ENCODE measurements at regions not wholly inside any gene's neighbourhood (a gene's known extent, or its start where the extent isn't known, plus 50 kb on each side); places are given as distances from the start of the nearest gene placed in this dataset.
A peak's percentile ranks its signal among the peaks of the same experiment; 100 is the strongest.
"Not testable (repeated sequence)": the region's sequence is repeated elsewhere in the genome, so short reads cannot be mapped to it uniquely, and the experiment has no call there.

GRCh38 chr7:115825456-115826115, 205.0 kb downstream of the TFEC start:
- DNase-seq (no peak), ATAC-seq (replicated peaks in 1 of 2) (no peak)
- Mint-ChIP-seq H3K27me3 (ENCODE audit: low read depth) (no peaks in the 10 kb centered on the region), H3K4me1 (ENCODE audit: low read depth) (no peaks in the 10 kb centered on the region), H3K4me3 (no peak overlapping the region), H3K9me3 (no peaks in the 10 kb centered on the region), H3K27ac (no peak overlapping the region), H3K36me3 (ENCODE audit: insufficient read depth in 2 of 2) (no peaks in the 10 kb centered on the region)

DNA sequence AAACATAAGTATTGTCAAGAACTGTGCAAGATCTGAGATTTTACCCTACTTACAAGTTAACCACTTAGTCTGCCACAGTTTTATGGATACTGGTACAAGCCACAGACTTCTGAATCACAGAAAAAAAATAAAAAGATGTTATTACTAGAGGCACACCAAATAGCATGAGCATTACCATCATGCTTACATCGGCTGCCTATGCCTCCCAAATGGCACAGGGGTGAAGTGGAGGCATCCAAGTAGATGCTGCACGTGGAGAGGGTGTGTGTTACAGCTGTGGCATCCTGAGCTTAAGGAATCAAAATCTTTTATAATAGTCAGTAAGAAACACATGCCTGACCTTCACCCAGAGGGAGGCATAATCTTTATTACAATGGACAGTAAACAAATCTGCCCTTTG, 207.8 kb downstream of the TFEC start:
- H3K27ac Mint-ChIP-seq, result no peak overlapping the region
- peak in 1 of 2 donors; percentile 13 for ATAC-seq (replicated peaks in 1 of 2)
- H3K4me1 Mint-ChIP-seq (ENCODE audit: low read depth), result no peaks in the 10 kb centered on the region
- no peaks in the 10 kb centered on the region for H3K9me3 Mint-ChIP-seq
- DNase-seq, result no peak
- H3K27me3 Mint-ChIP-seq (ENCODE audit: low read depth), result no peaks in the 10 kb centered on the region
- no peaks in the 10 kb centered on the region for H3K36me3 Mint-ChIP-seq (ENCODE audit: insufficient read depth in 2 of 2)
- no peak overlapping the region for H3K4me3 Mint-ChIP-seq

GRCh38 chr7:115822380-115822779, 208.2 kb downstream of the TFEC start:
- DNase-seq (no peak), ATAC-seq (replicated peaks in 1 of 2) (peak in 1 of 2 donors; percentile 68)
- Mint-ChIP-seq H3K27ac (peak overlapping the region; percentile 74), H3K4me3 (no peak overlapping the region), H3K4me1 (ENCODE audit: low read depth) (no peaks in the 10 kb centered on the region), H3K36me3 (ENCODE audit: insufficient read depth in 2 of 2) (no peaks in the 10 kb centered on the region), H3K27me3 (ENCODE audit: low read depth) (no peaks in the 10 kb centered on the region), H3K9me3 (no peaks in the 10 kb centered on the region)

DNA sequence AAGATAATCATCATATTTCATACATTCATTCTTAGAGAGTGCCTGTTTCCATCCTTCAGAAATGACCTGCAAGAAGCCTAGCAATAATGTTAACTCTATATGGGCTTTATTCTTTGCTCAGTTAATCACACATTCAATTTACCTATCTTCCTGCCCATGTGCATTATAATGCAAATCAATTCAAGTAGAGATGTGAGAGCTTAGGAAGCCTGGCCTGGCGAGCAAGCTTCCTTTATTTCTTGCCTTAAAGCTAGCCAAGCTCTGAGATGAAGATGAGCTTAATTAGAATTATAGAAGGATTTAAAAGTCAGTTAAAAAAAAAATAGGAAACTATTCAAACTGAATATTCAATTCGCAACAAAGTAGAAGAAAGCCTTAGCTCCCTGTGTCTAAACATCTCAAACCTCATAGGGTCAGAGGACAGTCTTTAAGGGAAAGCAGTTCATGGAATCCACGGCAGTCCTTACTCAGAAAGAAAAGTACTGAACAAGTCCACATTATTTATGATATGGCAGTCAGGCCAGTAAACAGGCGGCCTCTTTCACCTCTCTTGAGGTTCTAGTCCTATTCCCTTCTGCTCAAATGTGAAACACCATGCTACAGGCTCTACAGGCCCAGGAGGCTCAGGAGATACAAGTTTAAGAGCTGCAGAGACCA, 214.1 kb downstream of the TFEC start:
- Mint-ChIP-seq H3K9me3 (no peaks in the 10 kb centered on the region), H3K27ac (no peak overlapping the region), H3K27me3 (ENCODE audit: low read depth) (no peaks in the 10 kb centered on the region), H3K4me3 (no peak overlapping the region), H3K4me1 (ENCODE audit: low read depth) (no peaks in the 10 kb centered on the region), H3K36me3 (ENCODE audit: insufficient read depth in 2 of 2) (no peaks in the 10 kb centered on the region)
- ATAC-seq (replicated peaks in 1 of 2), result no peak
- no peak for DNase-seq

GRCh38 chr7:115812794-115813193, 217.8 kb downstream of the TFEC start:
- H3K27ac Mint-ChIP-seq, result no peak overlapping the region
- no peaks in the 10 kb centered on the region for H3K27me3 Mint-ChIP-seq (ENCODE audit: low read depth)
- H3K9me3 Mint-ChIP-seq, result no peaks in the 10 kb centered on the region
- no peak overlapping the region for H3K4me3 Mint-ChIP-seq
- ATAC-seq (replicated peaks in 1 of 2) (no peak), DNase-seq (no peak)
- no peaks in the 10 kb centered on the region for H3K4me1 Mint-ChIP-seq (ENCODE audit: low read depth)
- no peaks in the 10 kb centered on the region for H3K36me3 Mint-ChIP-seq (ENCODE audit: insufficient read depth in 2 of 2)

DNA sequence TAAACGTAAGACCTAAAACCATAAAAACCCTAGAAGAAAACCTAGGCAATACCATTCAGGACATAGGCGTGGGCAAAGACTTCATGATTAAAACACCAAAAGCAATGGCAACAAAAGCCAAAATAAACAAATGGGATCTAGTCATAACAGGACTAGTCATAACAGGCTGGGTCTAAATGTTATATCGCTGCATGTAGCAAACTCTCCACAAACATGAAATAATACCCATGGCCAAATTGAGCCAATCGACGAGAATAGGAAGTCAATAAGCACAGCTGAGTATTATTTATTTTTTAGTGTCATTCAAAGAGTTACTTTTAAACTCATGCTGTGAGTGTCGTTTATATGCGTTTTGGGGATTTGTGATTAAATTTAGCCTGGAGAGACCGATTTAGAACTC, 225.1 kb downstream of the TFEC start:
- Mint-ChIP-seq H3K27me3 (ENCODE audit: low read depth) (no peaks in the 10 kb centered on the region), H3K27ac (no peak overlapping the region), H3K36me3 (ENCODE audit: insufficient read depth in 2 of 2) (no peaks in the 10 kb centered on the region), H3K4me1 (ENCODE audit: low read depth) (no peaks in the 10 kb centered on the region), H3K9me3 (no peaks in the 10 kb centered on the region), H3K4me3 (no peak overlapping the region)
- no peak for ATAC-seq (replicated peaks in 1 of 2)
- no peak for DNase-seq

GRCh38 chr7:115802415-115802814, 228.1 kb downstream of the TFEC start:
- Mint-ChIP-seq H3K27ac (no peak overlapping the region), H3K9me3 (peaks cover 0 to 1% of the 10 kb centered on the region in 2 donors), H3K4me3 (no peak overlapping the region), H3K4me1 (ENCODE audit: low read depth) (no peaks in the 10 kb centered on the region), H3K36me3 (ENCODE audit: insufficient read depth in 2 of 2) (no peaks in the 10 kb centered on the region), H3K27me3 (ENCODE audit: low read depth) (peaks cover 6% of the 10 kb centered on the region)
- ATAC-seq (replicated peaks in 1 of 2), result no peak
- DNase-seq, result no peak

- no peak overlapping the region for H3K4me3 Mint-ChIP-seq
- H3K9me3 Mint-ChIP-seq, result peaks cover 0 to 1% of the 10 kb centered on the region in 2 donors
- no peaks in the 10 kb centered on the region for H3K36me3 Mint-ChIP-seq (ENCODE audit: insufficient read depth in 2 of 2)
- no peak overlapping the region for H3K27ac Mint-ChIP-seq
- peaks cover 6% of the 10 kb centered on the region for H3K27me3 Mint-ChIP-seq (ENCODE audit: low read depth)
- ATAC-seq (replicated peaks in 1 of 2), result no peak
- no peak for DNase-seq
- H3K4me1 Mint-ChIP-seq (ENCODE audit: low read depth), result no peaks in the 10 kb centered on the region
These were observed 231.1 kb downstream of the TFEC start for GRCh38 chr7:115799430-115799829.

- no peak for DNase-seq
- ATAC-seq (replicated peaks in 1 of 2), result no peak
- no peaks in the 10 kb centered on the region for H3K9me3 Mint-ChIP-seq
These were observed 236.4 kb downstream of the TFEC start for GRCh38 chr7:115793958-115794702.

GRCh38 chr7:115789901-115790300, 240.7 kb downstream of the TFEC start:
- H3K4me1 Mint-ChIP-seq (ENCODE audit: low read depth), result no peaks in the 10 kb centered on the region
- no peak for ATAC-seq (replicated peaks in 1 of 2)
- H3K4me3 Mint-ChIP-seq, result no peak overlapping the region
- no peaks in the 10 kb centered on the region for H3K36me3 Mint-ChIP-seq (ENCODE audit: insufficient read depth in 2 of 2)
- H3K9me3 Mint-ChIP-seq, result no peaks in the 10 kb centered on the region
- no peaks in the 10 kb centered on the region for H3K27me3 Mint-ChIP-seq (ENCODE audit: low read depth)
- no peak overlapping the region for H3K27ac Mint-ChIP-seq
- no peak for DNase-seq

More at GRCh38 chr7:115793958-115794702, 236.4 kb downstream of the TFEC start:
- H3K27ac Mint-ChIP-seq, result no peak overlapping the region
- no peaks in the 10 kb centered on the region for H3K4me1 Mint-ChIP-seq (ENCODE audit: low read depth)
- peaks cover 6% of the 10 kb centered on the region for H3K27me3 Mint-ChIP-seq (ENCODE audit: low read depth)
- H3K36me3 Mint-ChIP-seq (ENCODE audit: insufficient read depth in 2 of 2), result no peaks in the 10 kb centered on the region
- H3K4me3 Mint-ChIP-seq, result no peak overlapping the region

- H3K36me3 Mint-ChIP-seq (ENCODE audit: insufficient read depth in 2 of 2); H3K27me3 Mint-ChIP-seq (ENCODE audit: low read depth); H3K4me1 Mint-ChIP-seq (ENCODE audit: low read depth); DNase-seq; H3K27ac Mint-ChIP-seq; H3K4me3 Mint-ChIP-seq; H3K9me3 Mint-ChIP-seq; ATAC-seq (replicated peaks in 1 of 2): not testable (repeated sequence)
These were observed 241.1 kb downstream of the TFEC start for GRCh38 chr7:115789473-115789872.

DNA sequence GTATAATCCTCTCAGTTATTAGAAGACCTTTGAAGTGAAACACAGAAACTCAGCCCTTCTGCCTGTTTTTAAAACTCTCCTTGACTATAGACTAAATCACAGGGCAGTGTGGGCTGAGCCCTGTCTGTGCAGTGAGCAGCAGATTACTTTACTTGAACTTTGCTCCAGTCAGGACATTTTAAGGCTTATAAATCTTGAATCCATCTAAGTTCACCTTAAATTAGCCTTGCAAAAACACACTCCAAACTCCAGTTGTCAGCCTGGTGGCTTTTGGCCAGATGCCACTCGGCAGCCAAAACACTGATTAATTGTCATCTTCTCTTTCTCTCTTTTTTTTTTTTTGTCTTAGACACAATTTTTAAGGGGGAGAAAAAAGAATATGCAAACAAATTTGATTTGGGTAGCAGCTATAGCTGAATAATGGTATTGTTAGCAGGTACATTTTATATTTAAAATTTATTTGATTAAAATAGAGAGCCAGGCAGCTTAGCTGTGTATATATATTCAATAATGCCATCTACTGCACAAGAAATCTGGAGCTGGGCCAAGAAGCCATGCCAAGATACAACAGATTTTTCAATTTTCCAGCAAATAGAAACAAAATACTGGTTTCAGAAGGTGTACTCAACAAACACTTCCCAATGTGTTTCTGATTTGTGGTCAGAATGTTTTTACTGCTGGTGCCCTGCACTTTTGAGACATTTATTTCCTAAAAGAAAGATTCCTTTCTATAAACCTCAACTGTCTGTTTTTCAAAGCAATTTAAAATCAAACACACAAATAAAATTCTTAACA, 247.7 kb downstream of the TFEC start:
- H3K9me3 Mint-ChIP-seq, result no peaks in the 10 kb centered on the region
- no peaks in the 10 kb centered on the region for H3K27me3 Mint-ChIP-seq (ENCODE audit: low read depth)
- H3K4me1 Mint-ChIP-seq (ENCODE audit: low read depth), result no peaks in the 10 kb centered on the region
- H3K36me3 Mint-ChIP-seq (ENCODE audit: insufficient read depth in 2 of 2), result no peaks in the 10 kb centered on the region
- no peak overlapping the region for H3K4me3 Mint-ChIP-seq
- H3K27ac Mint-ChIP-seq, result no peak overlapping the region
- DNase-seq (no peak), ATAC-seq (replicated peaks in 1 of 2) (no peak)

DNA sequence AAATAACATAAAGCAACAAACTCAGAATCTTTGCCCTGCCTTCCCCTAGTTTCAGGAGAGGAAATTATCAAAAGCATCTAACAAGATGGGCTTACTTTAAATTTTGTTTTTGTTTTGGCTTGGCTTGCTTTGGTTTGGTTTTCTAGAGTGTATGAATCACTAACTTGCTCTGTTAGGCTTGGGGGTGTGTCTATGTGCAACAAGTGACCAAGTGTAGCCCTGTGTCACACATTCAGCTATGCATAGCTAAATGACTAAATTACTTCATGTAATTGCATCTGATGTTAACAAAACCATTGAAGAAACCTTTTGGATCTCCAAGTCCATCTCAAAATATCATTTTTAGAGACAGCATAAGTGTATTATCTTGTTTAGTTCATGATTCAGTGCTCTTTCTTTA, 251.0 kb downstream of the TFEC start:
- Mint-ChIP-seq H3K27me3 (ENCODE audit: low read depth) (no peaks in the 10 kb centered on the region), H3K4me3 (no peak overlapping the region), H3K9me3 (no peaks in the 10 kb centered on the region), H3K27ac (no peak overlapping the region), H3K4me1 (ENCODE audit: low read depth) (no peaks in the 10 kb centered on the region), H3K36me3 (ENCODE audit: insufficient read depth in 2 of 2) (no peaks in the 10 kb centered on the region)
- ATAC-seq (replicated peaks in 1 of 2) (no peak), DNase-seq (no peak)
